Liver (tissue), 7 donors: ENCODE measurements at regions not wholly inside any gene's neighbourhood (a gene's known extent, or its start where the extent isn't known, plus 50 kb on each side); places are given as distances from the start of the nearest gene placed in this dataset.

Experiments used
- DNase-seq: peaks from one replicate; pipeline ENCODE4 v3.0.0-alpha.2; 2017; ENCODE audit warnings: low spot score
- H3K27ac ChIP-seq, 2 donors: one replicate each; pipeline ENCODE4 v1.7.0; 2013; ENCODE audit warnings: inconsistent platforms in 2 of 2, low read length in 2 of 2, control low read depth in 1 of 2, low read depth in 1 of 2, mild to moderate bottlenecking in 1 of 2
- H3K27me3 ChIP-seq, 4 donors: one replicate each; pipeline versions ENCODE4 v1.6.1 to v1.7.0; 2013; ENCODE audit warnings: low read length in 3 of 4, inconsistent platforms in 1 of 4, mild to moderate bottlenecking in 1 of 4, moderate library complexity in 1 of 4; ENCODE audit not compliant: control insufficient read depth in 4 of 4, insufficient read depth in 4 of 4
- H3K36me3 ChIP-seq, 4 donors: one replicate each; pipeline versions ENCODE4 v1.6.1 to v1.7.0; 2013; ENCODE audit warnings: low read length in 3 of 4, mild to moderate bottlenecking in 3 of 4, low read depth in 1 of 4, moderate library complexity in 1 of 4; ENCODE audit not compliant: control insufficient read depth in 4 of 4, insufficient read depth in 3 of 4
- H3K4me1 ChIP-seq, 4 donors: one replicate each; pipeline versions ENCODE4 v1.6.1 to v1.7.0; 2013; ENCODE audit warnings: low read length in 3 of 4, mild to moderate bottlenecking in 3 of 4, moderate library complexity in 1 of 4; ENCODE audit not compliant: control insufficient read depth in 4 of 4, insufficient read depth in 4 of 4
- H3K4me3 ChIP-seq, 3 donors: one replicate each; pipeline versions ENCODE4 v1.6.1 to v1.7.0; 2013; ENCODE audit warnings: low read length in 3 of 3, control low read depth in 1 of 3, low read depth in 1 of 3, mild to moderate bottlenecking in 1 of 3
- H3K9ac ChIP-seq, 2 donors: one replicate each; pipeline ENCODE4 v1.7.0; 2013; ENCODE audit warnings: low read length in 2 of 2, mild to moderate bottlenecking in 2 of 2, moderate library complexity in 2 of 2, control low read depth in 1 of 2, low read depth in 1 of 2
- H3K9me3 ChIP-seq, 4 donors: one replicate each; pipeline versions ENCODE4 v1.6.1 to v1.7.0; 2013; ENCODE audit warnings: low read length in 3 of 4; ENCODE audit not compliant: control insufficient read depth in 4 of 4
- EGR1 ChIP-seq, 2 donors: IDR thresholded peaks; 2 replicates each; pipeline ENCODE4 v1.6.1; 2016 to 2018; ENCODE audit warnings: antibody characterized with exemption in 2 of 2, low read depth in 2 of 2
- GABPA ChIP-seq, 2 donors: IDR thresholded peaks in 1 of 2; conservative IDR thresholded peaks in 1 of 2; 2 replicates each; pipeline ENCODE4 v1.6.1; 2016; ENCODE audit warnings: antibody characterized with exemption in 2 of 2, mild to moderate bottlenecking in 1 of 2, moderate library complexity in 1 of 2
- HNF4A ChIP-seq, 2 donors: conservative IDR thresholded peaks; 2 replicates each; pipeline ENCODE4 v1.6.1; 2016; ENCODE audit warnings: antibody characterized with exemption in 2 of 2, mild to moderate bottlenecking in 2 of 2
- JUND ChIP-seq, 2 donors: IDR thresholded peaks; 2 replicates each; pipeline ENCODE4 v1.6.1; 2016; ENCODE audit warnings: antibody characterized with exemption in 2 of 2
- NR2F2 ChIP-seq: IDR thresholded peaks from 2 replicates; pipeline ENCODE4 v1.6.1; 2016; ENCODE audit warnings: antibody characterized with exemption
- RAD21 ChIP-seq, 2 donors: IDR thresholded peaks; 2 replicates each; pipeline ENCODE4 v1.6.1; 2016; ENCODE audit warnings: antibody characterized with exemption in 2 of 2, mild to moderate bottlenecking in 2 of 2
- RXRA ChIP-seq, 2 donors: IDR thresholded peaks; 2 replicates each; pipeline ENCODE4 v1.6.1; 2017 to 2018; ENCODE audit warnings: antibody characterized with exemption in 2 of 2, mild to moderate bottlenecking in 1 of 2
- SP1 ChIP-seq: IDR thresholded peaks from 2 replicates; pipeline ENCODE4 v1.6.1; 2018; ENCODE audit warnings: antibody characterized with exemption, mild to moderate bottlenecking
- TAF1 ChIP-seq: conservative IDR thresholded peaks from 2 replicates; pipeline ENCODE4 v1.6.1; 2016; ENCODE audit warnings: antibody characterized with exemption, mild to moderate bottlenecking
- YY1 ChIP-seq: IDR thresholded peaks from 2 replicates; pipeline ENCODE4 v1.6.1; 2016; ENCODE audit warnings: antibody characterized with exemption, mild to moderate bottlenecking
- WGBS: extraction: QIAGEN DNeasy Blood & Tissue Kit; methylation state at CpG from one replicate; pipeline ENCODE4 v1.1.7; 2013; 5-methylcytosine and 5-hydroxymethylcytosine counted together
- TF ChIP-seq, protein P1 (sequence below): IDR thresholded peaks from 2 replicates; pipeline ENCODE4 v1.6.1; 2016; ENCODE audit warnings: antibody characterized with exemption
- donor health status: healthy.
- donor health status: healthy.
- donor health status: healthy.
- donor health status: healthy.

DNA sequence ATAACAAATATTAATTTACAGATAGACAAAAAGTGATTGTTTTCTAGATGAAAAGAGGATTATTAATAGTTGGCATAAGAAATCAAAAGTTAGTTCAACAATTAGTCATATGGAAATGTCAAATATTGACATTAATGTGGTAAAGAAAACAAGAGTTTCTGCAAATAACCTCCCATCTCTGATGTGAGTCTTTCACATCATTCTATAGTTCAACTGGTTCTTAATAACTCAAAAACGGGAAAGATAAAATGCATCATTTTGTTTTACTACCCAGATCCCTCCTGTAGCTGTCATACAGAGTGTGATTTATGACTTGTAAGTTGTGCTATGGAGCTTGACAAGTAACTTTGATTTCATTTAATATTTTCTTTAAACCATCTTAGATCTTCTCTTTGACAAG lies 594.8 kb downstream of the ZWINT start:
- no peak for DNase-seq
- no peaks in the 10 kb centered on the region for H3K9me3 ChIP-seq
- no peak overlapping the region for H3K4me3 ChIP-seq
- H3K4me1 ChIP-seq: no peaks in the 10 kb centered on the region
- H3K27ac ChIP-seq: no peak overlapping the region
- TF ChIP-seq NR2F2 (no peak), YY1 (no peak), EGR1 (IDR thresholded peaks at IDR 0.05; ENCODE audit: low read depth in 2 of 2) (no peak), RAD21 (IDR thresholded peaks at IDR 0.05) (no peak), GABPA (IDR thresholded peaks at IDR 0.05 in 1 of 2, conservative IDR thresholded peaks at IDR 0.05 in 1 of 2) (no peak)
- H3K36me3 ChIP-seq: no peaks in the 10 kb centered on the region
- no peak overlapping the region for H3K9ac ChIP-seq
- WGBS: 48% methylated on average over 1 of the region's 1 CpG
- H3K27me3 ChIP-seq: no peaks in the 10 kb centered on the region

DNA sequence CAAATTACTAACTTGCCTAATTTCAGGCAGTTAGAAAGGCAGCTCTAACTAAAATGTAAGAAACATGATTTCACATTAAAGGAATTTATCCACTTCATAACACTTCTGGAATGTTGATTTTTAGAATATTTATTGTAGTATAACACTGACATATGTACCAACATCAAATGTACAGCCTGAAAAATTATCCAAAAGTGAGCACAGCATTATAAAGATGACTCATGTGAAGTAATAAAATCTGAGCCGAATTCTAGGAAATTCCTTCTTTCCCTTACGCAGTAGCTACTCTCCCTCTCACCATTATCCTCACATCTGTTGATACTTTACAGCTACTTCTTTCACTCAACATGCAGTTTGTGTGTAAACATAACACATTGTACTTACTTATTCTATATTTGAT lies 610.6 kb downstream of the ZWINT start:
- H3K4me3 ChIP-seq: no peak overlapping the region
- peaks cover 0 to 2% (median under 1%) of the 10 kb centered on the region in 4 donors for H3K4me1 ChIP-seq
- WGBS: 92% methylated on average over 2 of the region's 2 CpGs
- no peak overlapping the region for H3K9ac ChIP-seq
- no peaks in the 10 kb centered on the region for H3K36me3 ChIP-seq
- H3K9me3 ChIP-seq: no peaks in the 10 kb centered on the region
- H3K27ac ChIP-seq: no peak overlapping the region
- H3K27me3 ChIP-seq: no peaks in the 10 kb centered on the region
- TF ChIP-seq, protein P1, sequence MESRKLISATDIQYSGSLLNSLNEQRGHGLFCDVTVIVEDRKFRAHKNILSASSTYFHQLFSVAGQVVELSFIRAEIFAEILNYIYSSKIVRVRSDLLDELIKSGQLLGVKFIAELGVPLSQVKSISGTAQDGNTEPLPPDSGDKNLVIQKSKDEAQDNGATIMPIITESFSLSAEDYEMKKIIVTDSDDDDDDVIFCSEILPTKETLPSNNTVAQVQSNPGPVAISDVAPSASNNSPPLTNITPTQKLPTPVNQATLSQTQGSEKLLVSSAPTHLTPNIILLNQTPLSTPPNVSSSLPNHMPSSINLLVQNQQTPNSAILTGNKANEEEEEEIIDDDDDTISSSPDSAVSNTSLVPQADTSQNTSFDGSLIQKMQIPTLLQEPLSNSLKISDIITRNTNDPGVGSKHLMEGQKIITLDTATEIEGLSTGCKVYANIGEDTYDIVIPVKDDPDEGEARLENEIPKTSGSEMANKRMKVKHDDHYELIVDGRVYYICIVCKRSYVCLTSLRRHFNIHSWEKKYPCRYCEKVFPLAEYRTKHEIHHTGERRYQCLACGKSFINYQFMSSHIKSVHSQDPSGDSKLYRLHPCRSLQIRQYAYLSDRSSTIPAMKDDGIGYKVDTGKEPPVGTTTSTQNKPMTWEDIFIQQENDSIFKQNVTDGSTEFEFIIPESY: no peak
- no peak for TF ChIP-seq NR2F2
- no peak for TF ChIP-seq JUND (IDR thresholded peaks at IDR 0.05)
- TF ChIP-seq GABPA (IDR thresholded peaks at IDR 0.05 in 1 of 2, conservative IDR thresholded peaks at IDR 0.05 in 1 of 2): no peak
- TF ChIP-seq TAF1: no peak
- DNase-seq: no peak

DNA sequence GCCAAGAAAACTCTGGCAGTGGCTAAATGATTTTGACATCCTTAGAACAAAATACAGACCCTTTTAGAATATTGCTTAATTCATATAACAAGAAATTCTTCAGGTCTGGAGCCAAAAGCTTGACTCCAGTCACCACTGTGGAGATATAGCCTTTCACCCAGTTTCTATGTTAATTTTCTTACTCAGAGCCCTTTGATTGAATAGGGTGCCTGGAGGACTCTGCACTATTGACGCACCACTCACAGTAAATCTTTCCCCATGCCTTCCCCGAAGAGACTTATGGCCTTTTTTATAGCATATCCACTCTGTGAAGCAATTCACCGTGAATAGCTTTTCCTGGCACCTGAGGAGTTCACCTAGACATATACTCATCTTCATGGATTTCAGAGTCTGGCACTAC lies 613.8 kb downstream of the ZWINT start:
- no peaks in the 10 kb centered on the region for H3K27me3 ChIP-seq
- 46% methylated on average over 3 of the region's 3 CpGs for WGBS
- no peak for DNase-seq

More for the DNA sequence above, 613.8 kb downstream of the ZWINT start:
- Histone ChIP-seq H3K4me3 (no peak overlapping the region), H3K9ac (no peak overlapping the region), H3K4me1 (peaks cover 0 to 2% (median under 1%) of the 10 kb centered on the region in 4 donors), H3K27ac (no peak overlapping the region), H3K9me3 (no peaks in the 10 kb centered on the region), H3K36me3 (no peaks in the 10 kb centered on the region)
- TF ChIP-seq YY1 (no peak), RAD21 (IDR thresholded peaks at IDR 0.05) (no peak), SP1 (peak; percentile 70), JUND (IDR thresholded peaks at IDR 0.05) (no peak), HNF4A (conservative IDR thresholded peaks at IDR 0.05) (peak; percentile 48 to 65), RXRA (IDR thresholded peaks at IDR 0.05) (peak; percentile 37 to 61)
- TF ChIP-seq, protein P1: no peak
